Neural progenitor cell (in vitro differentiated cells): ENCODE measurements at regions not wholly inside any gene's neighbourhood (a gene's known extent, or its start where the extent isn't known, plus 50 kb on each side); places are given as distances from the start of the nearest gene placed in this dataset.

Experiments
- EZH2 ChIP-seq: fragments of 200-600 bp; sonication (generic); IDR thresholded peaks from 2 replicates; pipeline ENCODE4 v1.6.1; 2017; ENCODE audit warnings: antibody characterized with exemption, mild to moderate bottlenecking, moderate library complexity
- EZH2phosphoT487 ChIP-seq: fragments of 200-600 bp; sonication (generic); IDR thresholded peaks from 2 replicates; pipeline ENCODE4 v1.6.1; 2017; ENCODE audit warnings: antibody characterized with exemption
- TF ChIP-seq, protein P1 (sequence below): fragments of 200-600 bp; sonication (generic); IDR thresholded peaks from 2 replicates; pipeline ENCODE4 v1.5.1; 2017; ENCODE audit warnings: antibody characterized with exemption, mild to moderate bottlenecking

DNA sequence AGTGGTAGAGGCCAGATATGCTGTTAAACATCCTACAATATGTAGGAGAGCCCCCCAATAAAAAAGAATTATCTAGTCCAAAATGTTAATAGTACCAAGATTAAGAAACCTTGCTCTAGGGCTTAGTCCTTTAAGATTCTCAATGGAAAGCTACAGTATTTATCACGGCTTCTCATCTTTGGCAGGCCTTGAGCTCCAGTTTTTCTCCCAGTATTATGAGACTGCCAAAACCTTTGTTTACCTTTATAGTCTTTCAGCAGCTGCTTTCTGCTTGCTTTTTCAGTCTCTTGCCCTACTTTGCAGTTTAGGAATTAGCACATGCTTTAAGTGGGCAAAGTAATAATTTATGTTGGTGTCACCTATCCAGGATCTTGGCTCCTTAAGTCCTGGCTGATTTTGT lies 59.7 kb downstream of the NHLRC1 start:
- TF ChIP-seq, protein P1, sequence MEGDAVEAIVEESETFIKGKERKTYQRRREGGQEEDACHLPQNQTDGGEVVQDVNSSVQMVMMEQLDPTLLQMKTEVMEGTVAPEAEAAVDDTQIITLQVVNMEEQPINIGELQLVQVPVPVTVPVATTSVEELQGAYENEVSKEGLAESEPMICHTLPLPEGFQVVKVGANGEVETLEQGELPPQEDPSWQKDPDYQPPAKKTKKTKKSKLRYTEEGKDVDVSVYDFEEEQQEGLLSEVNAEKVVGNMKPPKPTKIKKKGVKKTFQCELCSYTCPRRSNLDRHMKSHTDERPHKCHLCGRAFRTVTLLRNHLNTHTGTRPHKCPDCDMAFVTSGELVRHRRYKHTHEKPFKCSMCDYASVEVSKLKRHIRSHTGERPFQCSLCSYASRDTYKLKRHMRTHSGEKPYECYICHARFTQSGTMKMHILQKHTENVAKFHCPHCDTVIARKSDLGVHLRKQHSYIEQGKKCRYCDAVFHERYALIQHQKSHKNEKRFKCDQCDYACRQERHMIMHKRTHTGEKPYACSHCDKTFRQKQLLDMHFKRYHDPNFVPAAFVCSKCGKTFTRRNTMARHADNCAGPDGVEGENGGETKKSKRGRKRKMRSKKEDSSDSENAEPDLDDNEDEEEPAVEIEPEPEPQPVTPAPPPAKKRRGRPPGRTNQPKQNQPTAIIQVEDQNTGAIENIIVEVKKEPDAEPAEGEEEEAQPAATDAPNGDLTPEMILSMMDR, result no peak
- TF ChIP-seq EZH2, result no peak
- TF ChIP-seq EZH2phosphoT487, result no peak
